ENCODE measurements at regions not wholly inside any gene's neighbourhood (a gene's known extent, or its start where the extent isn't known, plus 50 kb on each side); places are given as distances from the start of the nearest gene placed in this dataset.

DNA sequence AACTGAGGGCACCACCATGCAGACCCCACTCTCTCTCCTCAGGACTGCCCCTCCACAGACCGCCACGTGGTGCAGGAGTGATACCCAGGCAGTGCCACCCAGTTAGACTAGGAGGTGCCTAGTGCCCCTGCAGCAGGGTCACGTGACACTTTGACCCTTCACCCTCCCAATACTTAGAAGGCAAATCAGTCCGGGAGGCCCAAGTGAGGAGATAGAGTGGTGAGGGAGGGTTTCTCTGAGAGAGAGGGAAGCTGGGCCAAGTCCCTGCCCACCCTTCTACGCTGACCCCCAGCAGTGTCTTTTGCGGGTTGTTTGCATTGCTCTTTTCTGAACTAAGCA, 84.6 kb downstream of the BUD13 start:
- Mint-ChIP-seq H3K4me3 (no peak overlapping the region), H3K27me3 (ENCODE audit: low read depth in 2 of 2) (peaks cover 6 to 7% of the 10 kb centered on the region in 2 donors), H3K9me3 (no peaks in the 10 kb centered on the region), H3K4me1 (no peaks in the 10 kb centered on the region), H3K36me3 (no peaks in the 10 kb centered on the region), H3K27ac (no peak overlapping the region)
- H3K27ac ChIP-seq (ENCODE audit: low read length) = no peak overlapping the region
- H3K27me3 ChIP-seq (ENCODE audit: control insufficient read depth, insufficient read depth, low read length) = peaks cover 3% of the 10 kb centered on the region
- DNase-seq (no peak), ATAC-seq (no peak)
- TF ChIP-seq, protein P1, sequence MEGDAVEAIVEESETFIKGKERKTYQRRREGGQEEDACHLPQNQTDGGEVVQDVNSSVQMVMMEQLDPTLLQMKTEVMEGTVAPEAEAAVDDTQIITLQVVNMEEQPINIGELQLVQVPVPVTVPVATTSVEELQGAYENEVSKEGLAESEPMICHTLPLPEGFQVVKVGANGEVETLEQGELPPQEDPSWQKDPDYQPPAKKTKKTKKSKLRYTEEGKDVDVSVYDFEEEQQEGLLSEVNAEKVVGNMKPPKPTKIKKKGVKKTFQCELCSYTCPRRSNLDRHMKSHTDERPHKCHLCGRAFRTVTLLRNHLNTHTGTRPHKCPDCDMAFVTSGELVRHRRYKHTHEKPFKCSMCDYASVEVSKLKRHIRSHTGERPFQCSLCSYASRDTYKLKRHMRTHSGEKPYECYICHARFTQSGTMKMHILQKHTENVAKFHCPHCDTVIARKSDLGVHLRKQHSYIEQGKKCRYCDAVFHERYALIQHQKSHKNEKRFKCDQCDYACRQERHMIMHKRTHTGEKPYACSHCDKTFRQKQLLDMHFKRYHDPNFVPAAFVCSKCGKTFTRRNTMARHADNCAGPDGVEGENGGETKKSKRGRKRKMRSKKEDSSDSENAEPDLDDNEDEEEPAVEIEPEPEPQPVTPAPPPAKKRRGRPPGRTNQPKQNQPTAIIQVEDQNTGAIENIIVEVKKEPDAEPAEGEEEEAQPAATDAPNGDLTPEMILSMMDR (IDR thresholded peaks at IDR 0.05) = no peak
- no peak overlapping the region for H3K4me3 ChIP-seq (ENCODE audit: low read length)
- intact Hi-C loops (cut with micrococcal nuclease) = no loop called here
- no peaks in the 10 kb centered on the region for H3K36me3 ChIP-seq (ENCODE audit: control insufficient read depth, insufficient read depth, low read length)
- H3K9me3 ChIP-seq (ENCODE audit: control insufficient read depth, insufficient read depth, low read length) = no peaks in the 10 kb centered on the region
- H3K4me1 ChIP-seq (ENCODE audit: control insufficient read depth, insufficient read depth, low read length) = no peaks in the 10 kb centered on the region
- 67% methylated on average over 5 of the region's 6 CpGs for whole genome bisulfite sequencing (ENCODE audit: insufficient coverage)

DNA sequence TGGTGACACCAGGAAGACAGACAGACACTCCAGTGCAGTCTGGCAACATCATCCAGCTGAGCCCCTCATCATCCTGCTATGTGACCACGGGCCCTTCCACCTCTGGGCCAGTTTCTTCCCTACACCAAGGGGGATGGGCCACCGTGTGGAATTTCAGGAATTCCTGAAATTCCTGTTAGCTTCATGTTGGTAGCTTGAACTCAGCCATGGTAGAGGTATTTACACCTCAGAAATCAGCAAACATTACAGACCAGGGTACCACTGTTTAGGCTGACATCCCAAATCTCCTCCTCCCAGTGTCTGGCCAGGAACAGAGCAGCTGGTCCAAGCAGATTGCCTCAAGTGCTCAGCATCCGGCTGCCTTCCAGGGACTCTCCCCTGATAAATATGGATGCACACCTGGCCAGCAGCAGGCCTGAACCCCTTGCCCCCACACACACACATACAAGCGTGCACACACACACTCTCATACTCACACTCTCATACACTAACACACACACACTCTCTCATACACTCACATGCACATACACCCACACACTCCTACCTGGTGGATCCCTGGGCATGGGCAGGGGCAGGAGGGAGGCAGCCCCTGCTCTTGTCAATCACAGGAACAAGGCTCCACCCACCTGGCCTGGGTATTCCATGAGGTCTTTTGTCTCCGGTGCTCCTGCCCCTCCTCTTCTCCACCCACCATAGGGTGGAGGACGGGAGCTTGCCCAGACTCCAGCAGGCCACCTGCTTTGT, 85.2 kb downstream of the BUD13 start:
- Histone ChIP-seq H3K4me1 (ENCODE audit: control insufficient read depth, insufficient read depth, low read length) (no peaks in the 10 kb centered on the region), H3K36me3 (ENCODE audit: control insufficient read depth, insufficient read depth, low read length) (no peaks in the 10 kb centered on the region), H3K9me3 (ENCODE audit: control insufficient read depth, insufficient read depth, low read length) (no peaks in the 10 kb centered on the region), H3K27me3 (ENCODE audit: control insufficient read depth, insufficient read depth, low read length) (peaks cover 3% of the 10 kb centered on the region), H3K4me3 (ENCODE audit: low read length) (no peak overlapping the region), H3K27ac (ENCODE audit: low read length) (no peak overlapping the region)
- Mint-ChIP-seq H3K4me3 (no peak overlapping the region), H3K9me3 (no peaks in the 10 kb centered on the region), H3K27me3 (ENCODE audit: low read depth in 2 of 2) (peaks cover 8 to 12% of the 10 kb centered on the region in 2 donors), H3K4me1 (no peaks in the 10 kb centered on the region), H3K36me3 (no peaks in the 10 kb centered on the region), H3K27ac (no peak overlapping the region)
- ATAC-seq = no peak
- intact Hi-C loops (cut with micrococcal nuclease) = no loop called here
- 70% methylated on average over 6 of the region's 6 CpGs for WGBS (ENCODE audit: insufficient coverage)
- no peak for DNase-seq
- TF ChIP-seq, protein P1 (IDR thresholded peaks at IDR 0.05) = no peak

DNA sequence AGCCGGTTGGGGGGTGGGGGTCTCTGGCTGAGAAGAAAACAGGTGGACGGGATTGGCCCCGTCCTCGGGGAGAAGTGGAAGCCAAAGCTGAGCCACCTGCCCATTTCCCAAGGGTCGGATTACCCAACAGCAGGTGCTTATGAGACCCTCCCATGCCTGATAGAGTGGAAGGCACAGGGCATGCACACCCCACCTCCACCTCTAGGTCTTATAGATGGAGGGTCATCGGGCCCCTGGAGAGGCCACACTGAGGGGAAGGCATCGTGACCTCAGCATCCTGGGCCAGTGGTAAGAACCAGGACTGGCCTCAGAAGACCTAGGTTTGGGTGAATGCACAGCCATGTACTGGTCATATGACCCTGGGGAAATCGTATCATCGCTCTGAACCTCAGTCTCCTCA, 85.9 kb downstream of the BUD13 start:
- Mint-ChIP-seq H3K36me3 (no peaks in the 10 kb centered on the region), H3K27ac (no peak overlapping the region), H3K4me1 (no peaks in the 10 kb centered on the region), H3K27me3 (ENCODE audit: low read depth in 2 of 2) (peaks cover 8 to 15% of the 10 kb centered on the region in 2 donors), H3K4me3 (no peak overlapping the region), H3K9me3 (no peaks in the 10 kb centered on the region)
- peak in 1 of 3 donors; percentile 18 for ATAC-seq
- no peaks in the 10 kb centered on the region for H3K4me1 ChIP-seq (ENCODE audit: control insufficient read depth, insufficient read depth, low read length)
- 82% methylated on average over 9 of the region's 9 CpGs for WGBS (ENCODE audit: insufficient coverage)
- H3K27ac ChIP-seq (ENCODE audit: low read length) = no peak overlapping the region
- H3K27me3 ChIP-seq (ENCODE audit: control insufficient read depth, insufficient read depth, low read length) = peaks cover 3% of the 10 kb centered on the region
- no peak overlapping the region for H3K4me3 ChIP-seq (ENCODE audit: low read length)
- no peaks in the 10 kb centered on the region for H3K9me3 ChIP-seq (ENCODE audit: control insufficient read depth, insufficient read depth, low read length)
- intact Hi-C loops (cut with micrococcal nuclease) = no loop called here
- H3K36me3 ChIP-seq (ENCODE audit: control insufficient read depth, insufficient read depth, low read length) = no peaks in the 10 kb centered on the region
- TF ChIP-seq, protein P1 (IDR thresholded peaks at IDR 0.05) = no peak
- DNase-seq = no peak

DNA sequence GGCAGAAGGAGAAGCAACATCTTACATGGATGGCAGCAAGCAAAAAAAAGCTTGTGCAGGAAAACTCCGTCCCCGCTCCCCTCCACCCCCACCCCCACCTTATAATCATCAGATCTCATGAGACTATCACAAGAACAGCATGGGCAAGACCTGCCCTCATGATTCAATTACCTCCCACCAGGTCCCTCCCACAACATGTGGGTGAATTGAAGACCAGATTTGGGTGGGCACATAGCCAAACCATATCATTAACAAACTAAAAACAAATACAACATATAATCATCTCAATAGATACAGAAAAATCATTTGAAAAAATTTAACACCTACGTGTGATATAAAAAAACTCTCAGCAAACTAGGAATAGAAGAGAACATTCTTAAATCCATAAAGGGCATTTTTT, 88.8 kb downstream of the BUD13 start:
- no peak for ATAC-seq
- Histone ChIP-seq H3K4me3 (ENCODE audit: low read length) (no peak overlapping the region), H3K27me3 (ENCODE audit: control insufficient read depth, insufficient read depth, low read length) (peaks cover 3% of the 10 kb centered on the region), H3K36me3 (ENCODE audit: control insufficient read depth, insufficient read depth, low read length) (no peaks in the 10 kb centered on the region), H3K9me3 (ENCODE audit: control insufficient read depth, insufficient read depth, low read length) (no peaks in the 10 kb centered on the region), H3K4me1 (ENCODE audit: control insufficient read depth, insufficient read depth, low read length) (no peaks in the 10 kb centered on the region), H3K27ac (ENCODE audit: low read length) (no peak overlapping the region)
- TF ChIP-seq, protein P1 (IDR thresholded peaks at IDR 0.05) = no peak
- Mint-ChIP-seq H3K4me1 (no peaks in the 10 kb centered on the region), H3K36me3 (no peaks in the 10 kb centered on the region), H3K4me3 (no peak overlapping the region), H3K27ac (no peak overlapping the region), H3K27me3 (ENCODE audit: low read depth in 2 of 2) (peaks cover 18 to 26% of the 10 kb centered on the region in 2 donors), H3K9me3 (no peaks in the 10 kb centered on the region)
- WGBS (ENCODE audit: insufficient coverage) = 88% methylated on average over 3 of the region's 3 CpGs
- intact Hi-C loops (cut with micrococcal nuclease) = no loop called here
- DNase-seq = no peak
